WERI-Rb-1 (cell line): ENCODE measurements at regions not wholly inside any gene's neighbourhood (a gene's known extent, or its start where the extent isn't known, plus 50 kb on each side); places are given as distances from the start of the nearest gene placed in this dataset.
"Not testable (repeated sequence)": the region's sequence is repeated elsewhere in the genome, so short reads cannot be mapped to it uniquely, and the experiment has no call there.

Source experiments
- DNase-seq: peaks from one replicate; pipeline ENCODE4 v3.0.0-alpha.2; 2020
- H3K27ac ChIP-seq: fragments of 250-450 bp; sonication (Bioruptor Pico); 2 replicates; pipeline ENCODE4 v1.5.1; 2020; ENCODE audit warnings: mild to moderate bottlenecking, moderate library complexity
- H3K27me3 ChIP-seq: fragments of 250-450 bp; sonication (Bioruptor Pico); 2 replicates; pipeline ENCODE4 v1.5.1; 2021; ENCODE audit warnings: mild to moderate bottlenecking, low read depth, moderate library complexity; ENCODE audit not compliant: insufficient read depth, severe bottlenecking
- H3K36me3 ChIP-seq: fragments of 250-450 bp; sonication (Bioruptor Pico); 2 replicates; pipeline ENCODE4 v1.5.1; 2020; ENCODE audit warnings: mild to moderate bottlenecking, moderate library complexity
- H3K4me3 ChIP-seq: 2 replicates; pipeline ENCODE4 v1.5.1; 2011; ENCODE audit warnings: low read depth, mild to moderate bottlenecking, control low read depth, low read length
- H3K9me3 ChIP-seq: fragments of 250-450 bp; sonication (Bioruptor Pico); 2 replicates; pipeline ENCODE4 v1.5.1; 2021; ENCODE audit warnings: mild to moderate bottlenecking, moderate library complexity; ENCODE audit not compliant: severe bottlenecking
- CTCF ChIP-seq: IDR thresholded peaks from 2 replicates; pipeline ENCODE4 v1.5.1; 2011; ENCODE audit warnings: low read depth, mild to moderate bottlenecking, control low read depth, inconsistent platforms, low read length

- Histone ChIP-seq H3K27ac (no peak overlapping the region), H3K4me3 (no peak overlapping the region), H3K27me3 (no peaks in the 10 kb centered on the region), H3K36me3 (no peaks in the 10 kb centered on the region), H3K9me3 (no peaks in the 10 kb centered on the region)
- no peak for DNase-seq
- no peak for TF ChIP-seq CTCF
These were observed 113.4 kb downstream of the ZNF664 start for GRCh38 chr12:124086299-124086898.

GRCh38 chr12:124087266-124088051 lies 114.4 kb downstream of the ZNF664 start:
- Histone ChIP-seq H3K4me3 (no peak overlapping the region), H3K27me3 (no peaks in the 10 kb centered on the region), H3K27ac (no peak overlapping the region), H3K9me3 (no peaks in the 10 kb centered on the region), H3K36me3 (no peaks in the 10 kb centered on the region)
- DNase-seq = no peak
- no peak for TF ChIP-seq CTCF

GRCh38 chr12:124088217-124088907 lies 115.3 kb downstream of the ZNF664 start:
- H3K27me3 ChIP-seq = no peaks in the 10 kb centered on the region
- no peaks in the 10 kb centered on the region for H3K36me3 ChIP-seq

GRCh38 chr12:124089181-124089914 lies 116.3 kb downstream of the ZNF664 start:
- not testable (repeated sequence) for DNase-seq, H3K27ac ChIP-seq

More at GRCh38 chr12:124088217-124088907, 115.3 kb downstream of the ZNF664 start:
- DNase-seq = no peak
- no peak overlapping the region for H3K4me3 ChIP-seq
- H3K9me3 ChIP-seq = no peaks in the 10 kb centered on the region
- no peak for TF ChIP-seq CTCF
- H3K27ac ChIP-seq = no peak overlapping the region

GRCh38 chr12:124091835-124092234 lies 118.8 kb downstream of the ZNF664 start:
- H3K4me3 ChIP-seq = no peak overlapping the region
- H3K36me3 ChIP-seq = no peaks in the 10 kb centered on the region
- no peak for DNase-seq
- no peak for TF ChIP-seq CTCF
- H3K9me3 ChIP-seq = no peaks in the 10 kb centered on the region
- no peaks in the 10 kb centered on the region for H3K27me3 ChIP-seq
- no peak overlapping the region for H3K27ac ChIP-seq

More at GRCh38 chr12:124089181-124089914, 116.3 kb downstream of the ZNF664 start:
- not testable (repeated sequence) for H3K27me3 ChIP-seq, H3K9me3 ChIP-seq, H3K36me3 ChIP-seq, H3K4me3 ChIP-seq

- not testable (repeated sequence) for H3K27me3 ChIP-seq, DNase-seq, H3K27ac ChIP-seq
These were observed 119.5 kb downstream of the ZNF664 start for GRCh38 chr12:124092532-124092931.

More at GRCh38 chr12:124092532-124092931, 119.5 kb downstream of the ZNF664 start:
- H3K9me3 ChIP-seq, H3K4me3 ChIP-seq, H3K36me3 ChIP-seq: not testable (repeated sequence)
